HUES48 (cell line): ENCODE measurements at regions not wholly inside any gene's neighbourhood (a gene's known extent, or its start where the extent isn't known, plus 50 kb on each side); places are given as distances from the start of the nearest gene placed in this dataset.
"Not testable (repeated sequence)": the region's sequence is repeated elsewhere in the genome, so short reads cannot be mapped to it uniquely, and the experiment has no call there.

Source experiments
- H3K27ac ChIP-seq: one replicate; pipeline ENCODE4 v1.7.0; 2013; ENCODE audit warnings: low read depth, low read length, inconsistent platforms
- H3K27me3 ChIP-seq: 2 replicates; pipeline ENCODE4 v1.6.1; 2013; ENCODE audit warnings: mild to moderate bottlenecking, low read length; ENCODE audit not compliant: control insufficient read depth, insufficient read depth
- H3K36me3 ChIP-seq: 2 replicates; pipeline ENCODE4 v1.6.1; 2013; ENCODE audit warnings: low read length; ENCODE audit not compliant: control insufficient read depth, insufficient read depth
- H3K4me1 ChIP-seq: 2 replicates; pipeline ENCODE4 v1.6.1; 2013; ENCODE audit warnings: mild to moderate bottlenecking, low read length; ENCODE audit not compliant: control insufficient read depth, insufficient read depth
- H3K4me3 ChIP-seq: 2 replicates; pipeline ENCODE4 v1.5.1; 2013; ENCODE audit warnings: mild to moderate bottlenecking, low read depth, low read length
- H3K9ac ChIP-seq: 2 replicates; pipeline ENCODE4 v1.6.1; 2013; ENCODE audit warnings: mild to moderate bottlenecking, low read depth, low read length, moderate library complexity
- H3K9me3 ChIP-seq: 2 replicates; pipeline ENCODE4 v1.6.1; 2013; ENCODE audit warnings: low read length; ENCODE audit not compliant: control insufficient read depth, insufficient read depth

- no peak overlapping the region for H3K27ac ChIP-seq
- H3K4me3 ChIP-seq: no peak overlapping the region
- H3K36me3 ChIP-seq: no peaks in the 10 kb centered on the region
- no peak overlapping the region for H3K9ac ChIP-seq
- no peaks in the 10 kb centered on the region for H3K27me3 ChIP-seq
- H3K4me1 ChIP-seq: peaks cover 4% of the 10 kb centered on the region; the same call in 1 of the 2 replicates
- no peaks in the 10 kb centered on the region for H3K9me3 ChIP-seq
Measured at GRCh38 chr3:124347418-124347817, 355.5 kb upstream of the ROPN1 start.

GRCh38 chr3:124348555-124348954 lies 356.6 kb upstream of the ROPN1 start:
- H3K27ac ChIP-seq, H3K36me3 ChIP-seq, H3K27me3 ChIP-seq, H3K4me1 ChIP-seq, H3K4me3 ChIP-seq, H3K9me3 ChIP-seq, H3K9ac ChIP-seq: not testable (repeated sequence)

DNA sequence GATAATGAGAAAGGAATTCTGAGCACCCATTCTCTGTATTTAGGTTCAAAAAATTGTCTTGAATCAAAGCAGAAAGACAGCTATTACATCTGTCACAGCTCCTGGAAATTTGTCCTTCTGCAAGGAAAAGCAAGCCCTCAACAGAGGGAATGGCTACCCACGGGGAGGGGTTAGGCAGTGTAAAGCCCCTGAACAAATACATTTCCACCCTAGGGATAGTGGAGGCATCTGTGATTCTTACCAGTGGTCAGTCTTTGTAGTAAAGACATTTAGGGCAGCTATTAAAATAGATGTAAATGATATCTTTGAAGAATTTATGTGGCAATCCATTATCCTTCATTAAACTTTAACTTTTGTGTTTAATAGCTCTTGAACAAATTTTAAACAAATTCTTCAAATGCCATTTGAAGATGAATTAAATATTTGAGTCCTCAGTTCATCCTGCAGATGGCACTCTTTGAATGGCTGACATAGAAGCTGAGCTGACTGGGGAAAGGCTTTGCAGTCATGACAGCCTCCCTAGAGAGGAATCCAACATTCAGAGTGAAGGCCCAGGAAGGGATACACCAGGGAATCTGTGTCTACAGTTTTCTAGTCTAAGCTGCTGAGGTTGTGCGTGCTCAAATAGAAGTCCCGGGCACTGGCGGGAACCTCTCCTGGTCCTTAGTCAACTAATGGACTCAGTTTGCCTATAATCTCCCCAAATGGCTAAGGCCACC lies 359.7 kb upstream of the ROPN1 start:
- H3K27ac ChIP-seq: no peak overlapping the region
- no peak overlapping the region for H3K9ac ChIP-seq
- H3K36me3 ChIP-seq: no peaks in the 10 kb centered on the region
- H3K9me3 ChIP-seq: no peaks in the 10 kb centered on the region
- H3K4me1 ChIP-seq: peaks cover 4% of the 10 kb centered on the region; the same call in 1 of the 2 replicates
- H3K27me3 ChIP-seq: no peaks in the 10 kb centered on the region
- H3K4me3 ChIP-seq: no peak overlapping the region

- Histone ChIP-seq H3K27me3 (no peaks in the 10 kb centered on the region), H3K36me3 (no peaks in the 10 kb centered on the region), H3K9me3 (no peaks in the 10 kb centered on the region), H3K27ac (no peak overlapping the region), H3K9ac (no peak overlapping the region), H3K4me1 (peaks cover 4% of the 10 kb centered on the region; the same call in 1 of the 2 replicates), H3K4me3 (no peak overlapping the region)
Measured at GRCh38 chr3:124352149-124352539, 360.2 kb upstream of the ROPN1 start.

DNA sequence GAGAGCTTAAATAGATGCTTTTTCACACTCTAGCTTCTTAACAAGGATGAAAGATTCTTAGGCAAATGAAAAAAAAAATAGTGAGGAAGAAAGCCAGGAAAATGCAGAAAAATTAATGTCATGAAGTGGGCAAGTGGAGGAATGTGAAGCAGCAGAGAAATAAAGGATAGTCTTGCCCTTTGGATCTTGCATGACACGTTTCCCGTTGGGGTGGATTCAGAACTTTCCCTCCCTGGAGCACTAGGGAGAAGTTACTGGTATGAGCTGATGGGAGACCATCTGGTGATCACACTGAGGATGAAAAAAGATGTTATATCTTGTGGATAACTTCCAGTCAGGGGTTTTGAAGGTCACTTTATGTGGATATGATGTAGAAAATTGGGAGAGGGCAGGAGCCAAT lies 361.8 kb upstream of the ROPN1 start:
- Histone ChIP-seq H3K4me1 (peaks cover 4% of the 10 kb centered on the region; the same call in 1 of the 2 replicates), H3K36me3 (no peaks in the 10 kb centered on the region), H3K27ac (no peak overlapping the region), H3K9ac (no peak overlapping the region), H3K4me3 (no peak overlapping the region), H3K9me3 (no peaks in the 10 kb centered on the region), H3K27me3 (no peaks in the 10 kb centered on the region)

DNA sequence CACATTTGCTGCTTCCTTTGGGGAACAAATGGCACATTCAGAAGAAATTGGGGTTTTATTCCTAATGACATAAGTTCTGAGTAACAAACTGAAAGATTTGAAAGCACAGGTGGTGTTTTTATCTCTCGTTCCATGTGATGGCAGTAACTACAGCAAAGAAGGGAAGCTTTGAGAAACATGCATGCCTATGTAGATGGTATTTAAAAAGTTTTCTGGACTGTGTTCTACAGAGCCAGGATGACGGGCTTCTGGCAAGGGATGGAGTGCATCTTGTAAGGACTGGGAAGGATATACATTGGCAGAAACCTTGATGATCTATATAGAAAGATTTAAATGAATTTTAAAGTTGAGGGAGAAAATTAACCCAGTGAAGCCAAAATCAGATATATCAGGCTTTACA lies 362.2 kb upstream of the ROPN1 start:
- no peak overlapping the region for H3K27ac ChIP-seq

GRCh38 chr3:124358156-124358555 lies 366.2 kb upstream of the ROPN1 start:
- Histone ChIP-seq H3K4me1 (peaks cover 16% of the 10 kb centered on the region), H3K9ac (no peak overlapping the region), H3K27ac (no peak overlapping the region), H3K36me3 (no peaks in the 10 kb centered on the region), H3K9me3 (no peaks in the 10 kb centered on the region), H3K27me3 (no peaks in the 10 kb centered on the region), H3K4me3 (no peak overlapping the region)

More for the DNA sequence above, 362.2 kb upstream of the ROPN1 start:
- H3K4me3 ChIP-seq: no peak overlapping the region
- peaks cover 4% of the 10 kb centered on the region; the same call in 1 of the 2 replicates for H3K4me1 ChIP-seq
- H3K9ac ChIP-seq: no peak overlapping the region
- H3K27me3 ChIP-seq: no peaks in the 10 kb centered on the region
- no peaks in the 10 kb centered on the region for H3K36me3 ChIP-seq
- no peaks in the 10 kb centered on the region for H3K9me3 ChIP-seq

DNA sequence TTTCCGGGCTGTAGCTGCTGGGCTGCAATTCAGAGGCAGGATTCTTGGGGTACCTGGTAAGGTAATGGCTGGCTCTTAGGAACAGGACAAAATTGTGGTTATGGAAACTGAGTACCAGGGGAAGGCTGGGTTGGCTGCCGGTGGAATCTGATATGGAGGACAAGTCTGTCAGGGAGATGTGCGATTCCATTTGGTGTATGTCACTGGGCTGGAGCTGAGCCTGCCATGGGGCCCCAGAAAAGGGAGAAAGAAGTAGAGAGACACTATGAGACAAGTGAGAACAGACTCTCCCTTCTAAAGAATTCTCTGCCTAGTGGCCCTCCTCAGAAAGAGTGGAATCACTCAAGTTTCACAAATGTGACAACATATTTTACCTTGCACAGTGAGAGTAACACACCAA lies 368.2 kb upstream of the ROPN1 start:
- Histone ChIP-seq H3K4me1 (peaks cover 16% of the 10 kb centered on the region), H3K27ac (peak overlapping the region; percentile 73), H3K4me3 (0 out of 2 replicates have a peak overlapping the region, but pooled peaks have one; percentile 11), H3K36me3 (no peaks in the 10 kb centered on the region), H3K27me3 (no peaks in the 10 kb centered on the region), H3K9me3 (no peaks in the 10 kb centered on the region), H3K9ac (peak overlapping the region; percentile 23; the same call in 1 of the 2 replicates)

GRCh38 chr3:124360563-124360962 lies 368.6 kb upstream of the ROPN1 start:
- peak overlapping the region; percentile 73 for H3K27ac ChIP-seq
- H3K36me3 ChIP-seq: no peaks in the 10 kb centered on the region

DNA sequence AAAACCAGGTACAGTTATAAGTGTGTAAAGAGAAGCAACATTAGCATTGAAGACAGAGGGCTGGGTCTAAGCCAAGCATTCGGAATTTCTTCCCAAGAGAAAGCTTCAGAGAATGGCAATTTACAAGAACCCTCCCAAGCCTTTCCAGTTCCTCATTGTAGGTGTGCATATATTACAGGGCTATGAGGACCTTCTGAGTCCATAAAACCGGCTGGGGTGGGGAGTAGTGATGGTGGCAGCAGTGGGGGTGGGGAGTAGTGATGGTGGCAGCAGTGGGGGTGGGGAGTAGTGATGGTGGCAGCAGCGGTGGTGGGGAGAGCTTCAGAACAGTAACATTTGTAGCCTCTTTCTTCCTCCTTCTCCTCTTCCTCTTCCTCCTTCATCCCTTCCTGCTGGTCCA lies 368.7 kb upstream of the UMPS start:
- Histone ChIP-seq H3K9ac (no peak overlapping the region), H3K4me1 (peaks cover 16% of the 10 kb centered on the region), H3K27me3 (no peaks in the 10 kb centered on the region), H3K9me3 (no peaks in the 10 kb centered on the region), H3K27ac (no peak overlapping the region), H3K36me3 (no peaks in the 10 kb centered on the region), H3K4me3 (no peak overlapping the region)

More at GRCh38 chr3:124360563-124360962, 368.6 kb upstream of the ROPN1 start:
- Histone ChIP-seq H3K4me3 (0 out of 2 replicates have a peak overlapping the region, but pooled peaks have one; percentile 29), H3K9ac (peak overlapping the region; percentile 23; the same call in 1 of the 2 replicates), H3K4me1 (peaks cover 16% of the 10 kb centered on the region), H3K9me3 (no peaks in the 10 kb centered on the region), H3K27me3 (no peaks in the 10 kb centered on the region)

- H3K27me3 ChIP-seq: no peaks in the 10 kb centered on the region
- no peaks in the 10 kb centered on the region for H3K36me3 ChIP-seq
- no peak overlapping the region for H3K9ac ChIP-seq
- H3K4me3 ChIP-seq: no peak overlapping the region
- no peaks in the 10 kb centered on the region for H3K9me3 ChIP-seq
- peaks cover 16% of the 10 kb centered on the region for H3K4me1 ChIP-seq
- no peak overlapping the region for H3K27ac ChIP-seq
Measured at GRCh38 chr3:124362455-124362854, 367.8 kb upstream of the UMPS start.
